ENCODE measurements at regions not wholly inside any gene's neighbourhood (a gene's known extent, or its start where the extent isn't known, plus 50 kb on each side); places are given as distances from the start of the nearest gene placed in this dataset.

DNA sequence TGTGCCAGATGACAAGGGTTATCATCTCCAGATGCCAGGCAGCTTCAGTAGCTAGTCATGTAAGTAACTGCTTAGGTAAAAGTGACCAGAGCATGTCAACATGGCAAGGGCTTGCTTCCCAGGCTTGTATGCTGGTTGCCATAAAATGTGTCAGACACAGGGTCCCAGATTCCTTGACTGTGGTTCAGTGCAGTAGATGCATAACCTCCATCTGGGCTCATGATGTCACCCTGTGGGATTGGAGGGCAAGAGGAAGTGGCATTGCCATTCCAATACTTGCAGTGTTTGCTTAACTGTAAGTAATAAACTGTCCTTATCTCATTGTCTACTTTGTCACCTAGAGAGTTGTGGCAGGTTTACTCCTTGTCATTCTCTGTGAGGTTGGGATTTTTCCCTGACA, 226.8 kb downstream of the PCDH17 start:
- H4K5ac ChIP-seq (ENCODE audit: insufficient read length, low read depth, low read length), result no peak overlapping the region
- H2AFZ ChIP-seq (ENCODE audit: low read length), result no peak overlapping the region
- H2BK15ac ChIP-seq (ENCODE audit: low read depth, low read length), result no peak overlapping the region
- no peak overlapping the region for H2BK20ac ChIP-seq (ENCODE audit: low read depth, low read length, poor library complexity, severe bottlenecking)
- no peak for DNase-seq
- no peak overlapping the region for H3K4me2 ChIP-seq (ENCODE audit: insufficient read depth, insufficient read length, low read length)
- no peaks in the 10 kb centered on the region for H3K79me2 ChIP-seq (ENCODE audit: insufficient read depth, low read length)
- Mint-ChIP-seq H3K4me1 (peaks cover 0 to 4% of the 10 kb centered on the region in 2 experiments; a peak in 3 of 4 replicates), H3K4me3 (no peak overlapping the region), H3K27ac (no peak overlapping the region), H3K36me3 (ENCODE audit: insufficient read depth in 1 of 3, low read depth in 3 of 3) (no peaks in the 10 kb centered on the region), H3K9me3 (no peaks in the 10 kb centered on the region), H3K27me3 (ENCODE audit: low read depth) (no peaks in the 10 kb centered on the region)
- H3K4me1 ChIP-seq (ENCODE audit: insufficient read depth, low read length), result no peaks in the 10 kb centered on the region
- H4K20me1 ChIP-seq (ENCODE audit: control insufficient read depth, insufficient read depth, insufficient read length), result no peaks in the 10 kb centered on the region
- H3K27ac ChIP-seq (ENCODE audit: insufficient read length, low read depth, low read length), result no peak overlapping the region
- no peak overlapping the region for H4K91ac ChIP-seq (ENCODE audit: insufficient read length, low read depth, low read length)
- no peaks in the 10 kb centered on the region for H3K9me3 ChIP-seq (ENCODE audit: control insufficient read depth, low read depth, low read length)
- TF ChIP-seq, protein P1, sequence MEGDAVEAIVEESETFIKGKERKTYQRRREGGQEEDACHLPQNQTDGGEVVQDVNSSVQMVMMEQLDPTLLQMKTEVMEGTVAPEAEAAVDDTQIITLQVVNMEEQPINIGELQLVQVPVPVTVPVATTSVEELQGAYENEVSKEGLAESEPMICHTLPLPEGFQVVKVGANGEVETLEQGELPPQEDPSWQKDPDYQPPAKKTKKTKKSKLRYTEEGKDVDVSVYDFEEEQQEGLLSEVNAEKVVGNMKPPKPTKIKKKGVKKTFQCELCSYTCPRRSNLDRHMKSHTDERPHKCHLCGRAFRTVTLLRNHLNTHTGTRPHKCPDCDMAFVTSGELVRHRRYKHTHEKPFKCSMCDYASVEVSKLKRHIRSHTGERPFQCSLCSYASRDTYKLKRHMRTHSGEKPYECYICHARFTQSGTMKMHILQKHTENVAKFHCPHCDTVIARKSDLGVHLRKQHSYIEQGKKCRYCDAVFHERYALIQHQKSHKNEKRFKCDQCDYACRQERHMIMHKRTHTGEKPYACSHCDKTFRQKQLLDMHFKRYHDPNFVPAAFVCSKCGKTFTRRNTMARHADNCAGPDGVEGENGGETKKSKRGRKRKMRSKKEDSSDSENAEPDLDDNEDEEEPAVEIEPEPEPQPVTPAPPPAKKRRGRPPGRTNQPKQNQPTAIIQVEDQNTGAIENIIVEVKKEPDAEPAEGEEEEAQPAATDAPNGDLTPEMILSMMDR (conservative IDR thresholded peaks at IDR 0.05), result no peak
- H3K23me2 ChIP-seq (ENCODE audit: insufficient read length, low read depth, low read length, poor library complexity, severe bottlenecking), result no peaks in the 10 kb centered on the region
- no peak overlapping the region for H2AK5ac ChIP-seq (ENCODE audit: insufficient read length, low read length)
- no peaks in the 10 kb centered on the region for H3K27me3 ChIP-seq (ENCODE audit: insufficient read depth, low read length)
- no peak overlapping the region for H3K23ac ChIP-seq (ENCODE audit: insufficient read length, low read depth, low read length)
- H2BK12ac ChIP-seq (ENCODE audit: insufficient read length, low read depth, low read length), result no peak overlapping the region
- no peak overlapping the region for H4K8ac ChIP-seq (replicated peaks; ENCODE audit: insufficient read length, low read depth, low read length)
- H3K79me1 ChIP-seq (ENCODE audit: insufficient read depth, low read depth, low read length, poor library complexity, severe bottlenecking), result no peaks in the 10 kb centered on the region
- H3K4ac ChIP-seq (ENCODE audit: low read depth, low read length), result no peak overlapping the region
- H3K9ac ChIP-seq (ENCODE audit: extremely low read depth, insufficient read length, low read length), result no peak overlapping the region
- H3K14ac ChIP-seq (ENCODE audit: insufficient read depth, low read length), result no peak overlapping the region
- H2BK120ac ChIP-seq (ENCODE audit: low read depth, low read length, poor library complexity, severe bottlenecking), result no peak overlapping the region
- no peak overlapping the region for H3K18ac ChIP-seq (ENCODE audit: insufficient read length, low read depth, low read length)
- no peak overlapping the region for H3T11ph ChIP-seq (ENCODE audit: low read length)
- H2BK5ac ChIP-seq (ENCODE audit: insufficient read length, low read length), result no peak overlapping the region
- no peak overlapping the region for H3K56ac ChIP-seq (ENCODE audit: insufficient read length, low read depth, low read length)
